WTC11 (cell line): ENCODE measurements at regions not wholly inside any gene's neighbourhood (a gene's known extent, or its start where the extent isn't known, plus 50 kb on each side); places are given as distances from the start of the nearest gene placed in this dataset.

ENCODE experiments used
- ATAC-seq: fragments of 200-7000 bp; cut with Tn5 transposase; 2 replicates; pipeline ENCODE4 v1.10.0; 2021; ENCODE audit warnings: mild to moderate bottlenecking, moderate library complexity
- CTCF ChIA-PET: fragments of 300-600 bp; sonication (Branson Sonifier 250); formaldehyde crosslinking; loops from one replicate; lab custom pipeline; 2021; ENCODE audit warnings: antibody characterized with exemption; lab: Charles Lee
- POLR2A ChIA-PET: fragments of 350-600 bp; sonication (Branson Sonifier 250); formaldehyde crosslinking; loops from one replicate; lab custom pipeline; 2021; ENCODE audit warnings: antibody characterized with exemption; lab: Charles Lee
- DNase-seq: peaks from one replicate; pipeline ENCODE4 v3.0.0; 2021; ENCODE audit warnings: low spot score
- H3K27ac Mint-ChIP-seq: 2 replicates; pipeline ENCODE4 v1.8.0; 2021; ENCODE audit warnings: mixed read lengths
- H3K27me3 Mint-ChIP-seq: 2 replicates; pipeline ENCODE4 v1.8.0; 2021; ENCODE audit warnings: low read depth, mild to moderate bottlenecking, moderate library complexity, mixed read lengths
- H3K36me3 Mint-ChIP-seq: 2 replicates; pipeline ENCODE4 v1.8.0; 2021; ENCODE audit warnings: mixed read lengths
- H3K4me1 Mint-ChIP-seq: 2 replicates; pipeline ENCODE4 v1.8.0; 2022; ENCODE audit warnings: mixed read lengths
- H3K4me3 Mint-ChIP-seq: 2 replicates; pipeline ENCODE4 v1.8.0; 2021; ENCODE audit warnings: mild to moderate bottlenecking, moderate library complexity, mixed read lengths
- H3K9me3 Mint-ChIP-seq: 2 replicates; pipeline ENCODE4 v1.8.0; 2021; ENCODE audit warnings: mixed read lengths
- ATF1 ChIP-seq: sonication (generic); formaldehyde crosslinking; IDR thresholded peaks from 2 replicates; pipeline ENCODE4 v1.8.1; 2023; ENCODE audit warnings: mild to moderate bottlenecking, moderate library complexity, missing genetic modification reagents
- CREM ChIP-seq: sonication (generic); formaldehyde crosslinking; IDR thresholded peaks from 2 replicates; pipeline ENCODE4 v1.8.1; 2022; ENCODE audit warnings: mild to moderate bottlenecking, missing genetic modification reagents, moderate library complexity
- ESRRA ChIP-seq: sonication (generic); formaldehyde crosslinking; IDR thresholded peaks from 2 replicates; pipeline ENCODE4 v1.8.1; 2022; ENCODE audit warnings: mild to moderate bottlenecking, missing genetic modification reagents, borderline replicate concordance
- FOXP1 ChIP-seq: sonication (generic); formaldehyde crosslinking; IDR thresholded peaks from 2 replicates; pipeline ENCODE4 v1.8.0; 2022; ENCODE audit warnings: missing genetic modification reagents, mild to moderate bottlenecking, moderate library complexity, borderline replicate concordance
- JAZF1 ChIP-seq: fragments of 250-450 bp; sonication (Bioruptor Pico); IDR thresholded peaks from 2 replicates; pipeline ENCODE4 v1.9.0; 2021; ENCODE audit warnings: moderate library complexity, mild to moderate bottlenecking, inconsistent platforms
- KAT7 ChIP-seq: sonication (generic); formaldehyde crosslinking; IDR thresholded peaks from 2 replicates; pipeline ENCODE4 v1.8.1; 2023; ENCODE audit warnings: missing genetic modification reagents, mild to moderate bottlenecking, borderline replicate concordance
- MXD4 ChIP-seq: fragments of 250-450 bp; sonication (Bioruptor Pico); IDR thresholded peaks from 2 replicates; pipeline ENCODE4 v1.8.0; 2021; ENCODE audit warnings: mild to moderate bottlenecking, moderate library complexity, borderline replicate concordance
- MYBL2 ChIP-seq: sonication (generic); formaldehyde crosslinking; IDR thresholded peaks from 2 replicates; pipeline ENCODE4 v1.8.1; 2023; ENCODE audit warnings: mild to moderate bottlenecking, moderate library complexity, missing genetic modification reagents
- PRRX2 ChIP-seq: fragments of 250-450 bp; sonication (Bioruptor Pico); IDR thresholded peaks from 2 replicates; pipeline ENCODE4 v1.8.0; 2021; ENCODE audit warnings: mild to moderate bottlenecking
- SOX15 ChIP-seq: fragments of 250-450 bp; sonication (Bioruptor Pico); IDR thresholded peaks from 2 replicates; pipeline ENCODE4 v1.9.0; 2021; ENCODE audit warnings: mild to moderate bottlenecking
- SP1 ChIP-seq: sonication (generic); formaldehyde crosslinking; conservative IDR thresholded peaks from 2 replicates; pipeline ENCODE4 v1.8.1; 2022; ENCODE audit warnings: missing genetic modification reagents
- TEAD1 ChIP-seq: sonication (generic); formaldehyde crosslinking; IDR thresholded peaks from 2 replicates; pipeline ENCODE4 v1.8.0; 2022; ENCODE audit warnings: mild to moderate bottlenecking, missing genetic modification reagents
- ZNF232 ChIP-seq: sonication (generic); formaldehyde crosslinking; IDR thresholded peaks from 2 replicates; pipeline ENCODE4 v1.8.0; 2022; ENCODE audit warnings: mild to moderate bottlenecking, missing genetic modification reagents
- ZNF416 ChIP-seq: fragments of 250-450 bp; sonication (Bioruptor Pico); IDR thresholded peaks from 2 replicates; pipeline ENCODE4 v1.9.0; 2021; ENCODE audit warnings: mild to moderate bottlenecking, inconsistent platforms
- ZNF423 ChIP-seq: fragments of 250-450 bp; sonication (Bioruptor Pico); IDR thresholded peaks from 2 replicates; pipeline ENCODE4 v2.1.2; 2022; ENCODE audit warnings: mild to moderate bottlenecking, moderate library complexity
- ZNF671 ChIP-seq: fragments of 250-450 bp; sonication (Bioruptor Pico); IDR thresholded peaks from 2 replicates; pipeline ENCODE4 v1.8.0; 2021; ENCODE audit warnings: mild to moderate bottlenecking
- TF ChIP-seq, protein P1 (sequence below): sonication (generic); formaldehyde crosslinking; IDR thresholded peaks from 2 replicates; pipeline ENCODE4 v1.8.1; 2022; ENCODE audit warnings: missing genetic modification reagents, borderline replicate concordance
- TF ChIP-seq, protein P2 (sequence below): sonication (generic); formaldehyde crosslinking; IDR thresholded peaks from 2 replicates; pipeline ENCODE4 v1.8.0; 2022; ENCODE audit warnings: mild to moderate bottlenecking, missing genetic modification reagents
- TF ChIP-seq, protein P3 (sequence below): sonication (generic); formaldehyde crosslinking; IDR thresholded peaks from 2 replicates; pipeline ENCODE4 v1.8.1; 2023; ENCODE audit warnings: mild to moderate bottlenecking, missing genetic modification reagents, moderate library complexity
- TF ChIP-seq, protein P4 (sequence below): sonication (generic); formaldehyde crosslinking; IDR thresholded peaks from 2 replicates; pipeline ENCODE4 v1.8.1; 2022; ENCODE audit warnings: low read depth, missing genetic modification reagents, borderline replicate concordance
- TF ChIP-seq, protein P5 (sequence below): sonication (generic); formaldehyde crosslinking; IDR thresholded peaks from 2 replicates; pipeline ENCODE4 v1.8.1; 2023; ENCODE audit warnings: mild to moderate bottlenecking, missing genetic modification reagents, moderate library complexity
- TF ChIP-seq, protein P6 (sequence below): fragments of 250-450 bp; sonication (Bioruptor Pico); IDR thresholded peaks from 2 replicates; pipeline ENCODE4 v1.9.0; 2021; ENCODE audit warnings: mild to moderate bottlenecking, borderline replicate concordance
- TF ChIP-seq, protein P7 (sequence below): fragments of 250-450 bp; sonication (Bioruptor Pico); IDR thresholded peaks from 2 replicates; pipeline ENCODE4 v1.9.0; 2021; ENCODE audit warnings: mild to moderate bottlenecking
- TF ChIP-seq, protein P8 (sequence below): sonication (generic); formaldehyde crosslinking; IDR thresholded peaks from 2 replicates; pipeline ENCODE4 v1.8.1; 2022; ENCODE audit warnings: mild to moderate bottlenecking, missing genetic modification reagents, moderate library complexity, borderline replicate concordance

DNA sequence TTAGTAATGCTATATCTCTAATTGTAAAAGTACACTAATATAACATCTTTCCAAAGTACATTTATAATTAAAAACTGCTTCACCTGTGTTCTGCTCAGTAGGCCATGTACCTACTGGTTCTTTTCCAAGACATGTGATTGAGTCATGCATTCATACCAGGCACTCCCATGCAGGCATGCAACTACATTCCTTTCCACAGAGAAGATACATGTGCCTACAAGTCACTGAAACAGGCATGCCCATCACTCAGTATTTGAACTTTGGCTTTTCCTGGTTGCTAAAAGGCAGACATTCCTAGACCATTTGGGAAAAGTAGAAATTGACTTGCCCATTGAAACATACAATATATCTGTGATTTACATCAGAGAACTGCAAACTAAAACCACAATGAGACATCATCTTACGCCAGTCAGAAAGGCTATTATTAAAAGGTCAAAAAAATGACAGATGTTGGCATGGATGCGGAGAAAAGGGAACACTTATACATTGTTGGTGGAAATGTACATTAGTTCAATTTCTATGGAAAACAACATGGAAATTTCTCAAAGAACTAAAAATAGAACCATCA is 148.3 kb upstream of the MOCS2 start:
- Mint-ChIP-seq H3K27me3 (no peaks in the 10 kb centered on the region), H3K9me3 (peaks cover 7% of the 10 kb centered on the region)
- TF ChIP-seq PRRX2 (CRISPR knock-in tag), result no peak
- TF ChIP-seq MYBL2 (CRISPR knock-in tag), result no peak
- TF ChIP-seq, protein P1, sequence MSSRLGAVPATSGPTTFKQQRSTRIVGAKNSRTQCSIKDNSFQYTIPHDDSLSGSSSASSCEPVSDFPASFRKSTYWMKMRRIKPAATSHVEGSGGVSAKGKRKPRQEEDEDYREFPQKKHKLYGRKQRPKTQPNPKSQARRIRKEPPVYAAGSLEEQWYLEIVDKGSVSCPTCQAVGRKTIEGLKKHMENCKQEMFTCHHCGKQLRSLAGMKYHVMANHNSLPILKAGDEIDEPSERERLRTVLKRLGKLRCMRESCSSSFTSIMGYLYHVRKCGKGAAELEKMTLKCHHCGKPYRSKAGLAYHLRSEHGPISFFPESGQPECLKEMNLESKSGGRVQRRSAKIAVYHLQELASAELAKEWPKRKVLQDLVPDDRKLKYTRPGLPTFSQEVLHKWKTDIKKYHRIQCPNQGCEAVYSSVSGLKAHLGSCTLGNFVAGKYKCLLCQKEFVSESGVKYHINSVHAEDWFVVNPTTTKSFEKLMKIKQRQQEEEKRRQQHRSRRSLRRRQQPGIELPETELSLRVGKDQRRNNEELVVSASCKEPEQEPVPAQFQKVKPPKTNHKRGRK (CRISPR knock-in tag), result no peak
- TF ChIP-seq ZNF671, result no peak
- TF ChIP-seq ZNF232 (CRISPR knock-in tag), result no peak
- TF ChIP-seq, protein P2, sequence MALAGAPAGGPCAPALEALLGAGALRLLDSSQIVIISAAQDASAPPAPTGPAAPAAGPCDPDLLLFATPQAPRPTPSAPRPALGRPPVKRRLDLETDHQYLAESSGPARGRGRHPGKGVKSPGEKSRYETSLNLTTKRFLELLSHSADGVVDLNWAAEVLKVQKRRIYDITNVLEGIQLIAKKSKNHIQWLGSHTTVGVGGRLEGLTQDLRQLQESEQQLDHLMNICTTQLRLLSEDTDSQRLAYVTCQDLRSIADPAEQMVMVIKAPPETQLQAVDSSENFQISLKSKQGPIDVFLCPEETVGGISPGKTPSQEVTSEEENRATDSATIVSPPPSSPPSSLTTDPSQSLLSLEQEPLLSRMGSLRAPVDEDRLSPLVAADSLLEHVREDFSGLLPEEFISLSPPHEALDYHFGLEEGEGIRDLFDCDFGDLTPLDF (CRISPR knock-in tag), result no peak
- no peak for TF ChIP-seq ZNF416 (CRISPR knock-in tag)
- TF ChIP-seq ESRRA (CRISPR knock-in tag), result no peak
- no peak for TF ChIP-seq FOXP1 (CRISPR knock-in tag)
- TF ChIP-seq, protein P3, sequence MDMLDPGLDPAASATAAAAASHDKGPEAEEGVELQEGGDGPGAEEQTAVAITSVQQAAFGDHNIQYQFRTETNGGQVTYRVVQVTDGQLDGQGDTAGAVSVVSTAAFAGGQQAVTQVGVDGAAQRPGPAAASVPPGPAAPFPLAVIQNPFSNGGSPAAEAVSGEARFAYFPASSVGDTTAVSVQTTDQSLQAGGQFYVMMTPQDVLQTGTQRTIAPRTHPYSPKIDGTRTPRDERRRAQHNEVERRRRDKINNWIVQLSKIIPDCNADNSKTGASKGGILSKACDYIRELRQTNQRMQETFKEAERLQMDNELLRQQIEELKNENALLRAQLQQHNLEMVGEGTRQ (CRISPR knock-in tag), result no peak
- TF ChIP-seq, all 79 proteins: peak for 0
- H3K4me3 Mint-ChIP-seq, result no peak overlapping the region
- POLR2A ChIA-PET, result no interaction called here
- H3K4me1 Mint-ChIP-seq, result no peaks in the 10 kb centered on the region
- H3K36me3 Mint-ChIP-seq, result no peaks in the 10 kb centered on the region
- DNase-seq, result no peak
- H3K27ac Mint-ChIP-seq, result no peak overlapping the region
- no peak for ATAC-seq
- CTCF ChIA-PET, result no interaction called here

DNA sequence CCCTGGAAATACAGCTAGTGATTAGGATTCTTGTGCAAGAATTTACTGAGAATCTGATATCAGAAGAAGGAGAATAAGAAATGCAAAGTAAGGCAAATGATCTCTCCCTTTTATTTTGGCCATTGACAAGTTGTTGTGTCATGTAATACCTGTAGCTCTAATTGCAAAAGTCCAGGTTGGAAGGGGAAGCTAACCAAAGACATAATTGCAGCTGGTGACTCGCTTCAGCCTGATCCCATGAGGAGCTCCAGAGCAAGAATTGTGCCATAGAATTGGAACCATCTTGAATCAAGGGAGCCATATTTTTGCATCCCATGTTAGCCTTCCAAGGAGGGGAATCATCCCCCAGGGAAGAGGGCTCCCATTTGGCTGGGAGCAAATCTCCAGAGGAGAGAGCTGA is 149.6 kb upstream of the MOCS2 start:
- ChIA-PET CTCF (no interaction called here), POLR2A (no interaction called here)
- Mint-ChIP-seq H3K36me3 (no peaks in the 10 kb centered on the region), H3K9me3 (peaks cover 7% of the 10 kb centered on the region), H3K27ac (no peak overlapping the region), H3K27me3 (no peaks in the 10 kb centered on the region), H3K4me3 (no peak overlapping the region), H3K4me1 (no peaks in the 10 kb centered on the region)
- ATAC-seq, result no peak
- DNase-seq, result no peak
- TF ChIP-seq, protein P4, sequence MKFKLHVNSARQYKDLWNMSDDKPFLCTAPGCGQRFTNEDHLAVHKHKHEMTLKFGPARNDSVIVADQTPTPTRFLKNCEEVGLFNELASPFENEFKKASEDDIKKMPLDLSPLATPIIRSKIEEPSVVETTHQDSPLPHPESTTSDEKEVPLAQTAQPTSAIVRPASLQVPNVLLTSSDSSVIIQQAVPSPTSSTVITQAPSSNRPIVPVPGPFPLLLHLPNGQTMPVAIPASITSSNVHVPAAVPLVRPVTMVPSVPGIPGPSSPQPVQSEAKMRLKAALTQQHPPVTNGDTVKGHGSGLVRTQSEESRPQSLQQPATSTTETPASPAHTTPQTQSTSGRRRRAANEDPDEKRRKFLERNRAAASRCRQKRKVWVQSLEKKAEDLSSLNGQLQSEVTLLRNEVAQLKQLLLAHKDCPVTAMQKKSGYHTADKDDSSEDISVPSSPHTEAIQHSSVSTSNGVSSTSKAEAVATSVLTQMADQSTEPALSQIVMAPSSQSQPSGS (CRISPR knock-in tag), result no peak
- TF ChIP-seq ATF1 (no peak), ZNF416 (CRISPR knock-in tag) (no peak), SOX15 (CRISPR knock-in tag) (no peak), ZNF423 (CRISPR knock-in tag) (no peak), MXD4 (CRISPR knock-in tag) (no peak), CREM (CRISPR knock-in tag) (no peak), KAT7 (CRISPR knock-in tag) (no peak), TEAD1 (CRISPR knock-in tag) (no peak), JAZF1 (CRISPR knock-in tag) (no peak), SP1 (no peak)
- TF ChIP-seq, protein P5, sequence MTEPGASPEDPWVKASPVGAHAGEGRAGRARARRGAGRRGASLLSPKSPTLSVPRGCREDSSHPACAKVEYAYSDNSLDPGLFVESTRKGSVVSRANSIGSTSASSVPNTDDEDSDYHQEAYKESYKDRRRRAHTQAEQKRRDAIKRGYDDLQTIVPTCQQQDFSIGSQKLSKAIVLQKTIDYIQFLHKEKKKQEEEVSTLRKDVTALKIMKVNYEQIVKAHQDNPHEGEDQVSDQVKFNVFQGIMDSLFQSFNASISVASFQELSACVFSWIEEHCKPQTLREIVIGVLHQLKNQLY, result no peak
- TF ChIP-seq, protein P6, sequence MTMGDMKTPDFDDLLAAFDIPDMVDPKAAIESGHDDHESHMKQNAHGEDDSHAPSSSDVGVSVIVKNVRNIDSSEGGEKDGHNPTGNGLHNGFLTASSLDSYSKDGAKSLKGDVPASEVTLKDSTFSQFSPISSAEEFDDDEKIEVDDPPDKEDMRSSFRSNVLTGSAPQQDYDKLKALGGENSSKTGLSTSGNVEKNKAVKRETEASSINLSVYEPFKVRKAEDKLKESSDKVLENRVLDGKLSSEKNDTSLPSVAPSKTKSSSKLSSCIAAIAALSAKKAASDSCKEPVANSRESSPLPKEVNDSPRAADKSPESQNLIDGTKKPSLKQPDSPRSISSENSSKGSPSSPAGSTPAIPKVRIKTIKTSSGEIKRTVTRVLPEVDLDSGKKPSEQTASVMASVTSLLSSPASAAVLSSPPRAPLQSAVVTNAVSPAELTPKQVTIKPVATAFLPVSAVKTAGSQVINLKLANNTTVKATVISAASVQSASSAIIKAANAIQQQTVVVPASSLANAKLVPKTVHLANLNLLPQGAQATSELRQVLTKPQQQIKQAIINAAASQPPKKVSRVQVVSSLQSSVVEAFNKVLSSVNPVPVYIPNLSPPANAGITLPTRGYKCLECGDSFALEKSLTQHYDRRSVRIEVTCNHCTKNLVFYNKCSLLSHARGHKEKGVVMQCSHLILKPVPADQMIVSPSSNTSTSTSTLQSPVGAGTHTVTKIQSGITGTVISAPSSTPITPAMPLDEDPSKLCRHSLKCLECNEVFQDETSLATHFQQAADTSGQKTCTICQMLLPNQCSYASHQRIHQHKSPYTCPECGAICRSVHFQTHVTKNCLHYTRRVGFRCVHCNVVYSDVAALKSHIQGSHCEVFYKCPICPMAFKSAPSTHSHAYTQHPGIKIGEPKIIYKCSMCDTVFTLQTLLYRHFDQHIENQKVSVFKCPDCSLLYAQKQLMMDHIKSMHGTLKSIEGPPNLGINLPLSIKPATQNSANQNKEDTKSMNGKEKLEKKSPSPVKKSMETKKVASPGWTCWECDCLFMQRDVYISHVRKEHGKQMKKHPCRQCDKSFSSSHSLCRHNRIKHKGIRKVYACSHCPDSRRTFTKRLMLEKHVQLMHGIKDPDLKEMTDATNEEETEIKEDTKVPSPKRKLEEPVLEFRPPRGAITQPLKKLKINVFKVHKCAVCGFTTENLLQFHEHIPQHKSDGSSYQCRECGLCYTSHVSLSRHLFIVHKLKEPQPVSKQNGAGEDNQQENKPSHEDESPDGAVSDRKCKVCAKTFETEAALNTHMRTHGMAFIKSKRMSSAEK (CRISPR knock-in tag), result no peak
- TF ChIP-seq, protein P7, sequence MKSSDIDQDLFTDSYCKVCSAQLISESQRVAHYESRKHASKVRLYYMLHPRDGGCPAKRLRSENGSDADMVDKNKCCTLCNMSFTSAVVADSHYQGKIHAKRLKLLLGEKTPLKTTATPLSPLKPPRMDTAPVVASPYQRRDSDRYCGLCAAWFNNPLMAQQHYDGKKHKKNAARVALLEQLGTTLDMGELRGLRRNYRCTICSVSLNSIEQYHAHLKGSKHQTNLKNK (CRISPR knock-in tag), result no peak
- TF ChIP-seq, protein P8, sequence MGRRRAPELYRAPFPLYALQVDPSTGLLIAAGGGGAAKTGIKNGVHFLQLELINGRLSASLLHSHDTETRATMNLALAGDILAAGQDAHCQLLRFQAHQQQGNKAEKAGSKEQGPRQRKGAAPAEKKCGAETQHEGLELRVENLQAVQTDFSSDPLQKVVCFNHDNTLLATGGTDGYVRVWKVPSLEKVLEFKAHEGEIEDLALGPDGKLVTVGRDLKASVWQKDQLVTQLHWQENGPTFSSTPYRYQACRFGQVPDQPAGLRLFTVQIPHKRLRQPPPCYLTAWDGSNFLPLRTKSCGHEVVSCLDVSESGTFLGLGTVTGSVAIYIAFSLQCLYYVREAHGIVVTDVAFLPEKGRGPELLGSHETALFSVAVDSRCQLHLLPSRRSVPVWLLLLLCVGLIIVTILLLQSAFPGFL (CRISPR knock-in tag), result no peak
